HG03520 (cell line): ENCODE measurements at regions not wholly inside any gene's neighbourhood (a gene's known extent, or its start where the extent isn't known, plus 50 kb on each side); places are given as distances from the start of the nearest gene placed in this dataset.

Experiments
- ATAC-seq: cut with Tn5 transposase; IDR thresholded peaks from one replicate; pipeline ENCODE4 v1.9.1; 2021; ENCODE audit warnings: mild to moderate bottlenecking, moderate library complexity; ENCODE audit not compliant: unreplicated experiment

- ATAC-seq, result no peak
Measured at GRCh38 chr2:8623958-8624591, 57.8 kb upstream of the ID2 start.

DNA sequence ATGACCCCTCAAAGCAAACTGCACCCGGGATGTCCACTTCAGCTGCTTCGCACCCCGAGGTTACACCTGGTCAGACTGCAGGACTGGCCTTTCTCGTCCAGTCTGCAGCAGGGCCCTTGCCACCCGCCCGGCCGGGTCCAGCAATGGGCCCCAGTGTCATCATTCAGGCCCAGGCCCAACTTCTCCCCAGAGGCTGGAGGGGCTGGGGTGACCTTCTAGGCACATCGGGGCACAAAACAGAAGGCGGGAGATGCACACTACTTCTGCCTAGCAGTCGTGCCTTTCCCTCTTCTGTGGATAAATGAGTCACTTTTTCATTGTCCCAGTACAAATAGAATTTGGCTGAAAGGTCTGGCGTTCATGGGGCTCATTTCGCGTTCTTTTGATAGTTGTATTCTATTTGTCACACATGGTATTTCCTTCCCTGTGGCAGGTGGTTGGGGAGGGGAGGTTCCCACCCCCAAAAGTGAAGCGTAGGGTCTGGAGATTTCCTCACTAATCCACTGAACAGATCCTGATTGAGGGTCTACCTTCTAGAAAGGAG is 56.9 kb upstream of the ID2 start:
- ATAC-seq, result no peak

- no peak for ATAC-seq
Measured at GRCh38 chr2:8625399-8626300, 56.2 kb upstream of the ID2 start.

- ATAC-seq, result no peak
Measured at GRCh38 chr2:8626572-8626971, 55.3 kb upstream of the ID2 start.

GRCh38 chr2:8627019-8627691 is 54.7 kb upstream of the ID2 start:
- ATAC-seq, result no peak

- ATAC-seq, result no peak
Measured at GRCh38 chr2:8627692-8628085, 54.2 kb upstream of the ID2 start.

GRCh38 chr2:8628179-8628865 is 53.5 kb upstream of the ID2 start:
- ATAC-seq, result no peak

- ATAC-seq, result no peak
Measured at GRCh38 chr2:8628866-8629209, 53.0 kb upstream of the ID2 start.

DNA sequence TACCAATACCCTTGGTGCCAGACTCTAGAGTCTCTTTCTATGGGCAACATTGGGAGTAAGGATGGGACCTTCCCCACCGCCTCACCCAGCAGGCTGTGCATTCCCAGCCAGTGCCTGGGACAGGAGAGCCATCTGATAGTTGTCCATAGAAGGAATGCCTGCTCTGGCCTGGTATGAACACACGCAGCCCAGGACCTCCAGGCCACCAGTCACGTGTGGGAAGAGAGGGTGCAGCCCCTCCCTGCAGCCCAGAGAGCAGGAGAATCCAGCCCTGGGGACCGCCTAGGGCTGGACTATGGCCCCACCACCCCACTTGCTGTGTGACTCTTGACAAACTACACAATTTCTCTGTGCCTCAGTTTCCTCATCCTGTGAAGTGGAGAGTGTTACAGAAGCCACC is 52.5 kb upstream of the ID2 start:
- ATAC-seq, result no peak

GRCh38 chr2:8630676-8631464 is 51.0 kb upstream of the ID2 start:
- ATAC-seq, result no peak

GRCh38 chr2:8631465-8632005 is 50.3 kb upstream of the ID2 start:
- no peak for ATAC-seq
